SH-SY5Y (cell line): ENCODE measurements at regions not wholly inside any gene's neighbourhood (a gene's known extent, or its start where the extent isn't known, plus 50 kb on each side); places are given as distances from the start of the nearest gene placed in this dataset.

ENCODE experiments used
- GATA2 ChIP-seq: IDR thresholded peaks from 2 replicates; pipeline ENCODE4 v1.6.1; 2011; ENCODE audit warnings: mild to moderate bottlenecking, low read depth, low read length
- GATA3 ChIP-seq: IDR thresholded peaks from 2 replicates; pipeline ENCODE4 v1.6.1; 2011; ENCODE audit warnings: low read depth, mild to moderate bottlenecking, low read length, moderate library complexity

- TF ChIP-seq GATA2 (no peak), GATA3 (no peak)
Observed at GRCh38 chr2:129735576-129735975, 243.9 kb upstream of the RAB6C start.
